GM18868 (cell line): ENCODE measurements at regions not wholly inside any gene's neighbourhood (a gene's known extent, or its start where the extent isn't known, plus 50 kb on each side); places are given as distances from the start of the nearest gene placed in this dataset.
"Not testable (repeated sequence)": the region's sequence is repeated elsewhere in the genome, so short reads cannot be mapped to it uniquely, and the experiment has no call there.

Experiments
- ATAC-seq: cut with Tn5 transposase; IDR thresholded peaks from one replicate; pipeline ENCODE4 v1.9.1; 2021; ENCODE audit warnings: mild to moderate bottlenecking, moderate library complexity; ENCODE audit not compliant: unreplicated experiment

- ATAC-seq, result no peak
Measured at GRCh38 chr2:54065411-54065810, 50.0 kb upstream of the ACYP2 start.

- ATAC-seq, result no peak
Measured at GRCh38 chr2:54063967-54064535, 51.4 kb upstream of the ACYP2 start.

GRCh38 chr2:54062401-54062800, 53.0 kb upstream of the ACYP2 start:
- ATAC-seq, result no peak

- no peak for ATAC-seq
Measured at GRCh38 chr2:54061272-54061671, 54.1 kb upstream of the ACYP2 start.

GRCh38 chr2:54059986-54060385, 55.4 kb upstream of the ACYP2 start:
- ATAC-seq, result no peak

- no peak for ATAC-seq
Measured at GRCh38 chr2:54059504-54059903, 55.9 kb upstream of the ACYP2 start.

- ATAC-seq, result no peak
Measured at GRCh38 chr2:54058449-54058848, 57.0 kb upstream of the ACYP2 start.

- ATAC-seq, result no peak
Measured at GRCh38 chr2:54054774-54055173, 60.6 kb upstream of the ACYP2 start.

GRCh38 chr2:54054271-54054670, 61.1 kb upstream of the ACYP2 start:
- peak; percentile 89 for ATAC-seq

GRCh38 chr2:54053830-54054229, 61.6 kb upstream of the ACYP2 start:
- peak; percentile 41 for ATAC-seq

GRCh38 chr2:54052825-54053718, 62.3 kb upstream of the ACYP2 start:
- peak; percentile 1 for ATAC-seq

GRCh38 chr2:54050445-54050844, 65.0 kb upstream of the ACYP2 start:
- no peak for ATAC-seq

- no peak for ATAC-seq
Measured at GRCh38 chr2:54049365-54049764, 66.0 kb upstream of the ACYP2 start.

GRCh38 chr2:54048896-54049295, 66.5 kb upstream of the ACYP2 start:
- not testable (repeated sequence) for ATAC-seq

GRCh38 chr2:54048117-54048785, 67.2 kb upstream of the ACYP2 start:
- peak; percentile 53 for ATAC-seq

GRCh38 chr2:54047658-54048057, 67.8 kb upstream of the ACYP2 start:
- ATAC-seq, result no peak

GRCh38 chr2:54047091-54047490, 68.3 kb upstream of the ACYP2 start:
- no peak for ATAC-seq

- no peak for ATAC-seq
Measured at GRCh38 chr2:54042897-54043620, 72.3 kb upstream of the PSME4 start.

- no peak for ATAC-seq
Measured at GRCh38 chr2:54042341-54042740, 71.5 kb upstream of the PSME4 start.

- ATAC-seq, result no peak
Measured at GRCh38 chr2:54041135-54041534, 70.3 kb upstream of the PSME4 start.

GRCh38 chr2:54040685-54041084, 69.9 kb upstream of the PSME4 start:
- no peak for ATAC-seq
